Endothelial cell (in vitro differentiated cells): ENCODE measurements at regions not wholly inside any gene's neighbourhood (a gene's known extent, or its start where the extent isn't known, plus 50 kb on each side); places are given as distances from the start of the nearest gene placed in this dataset.

Experiments used
- DNase-seq: peaks from one replicate; pipeline ENCODE4 v3.0.0; 2021; ENCODE audit warnings: low spot score
- H3K27ac Mint-ChIP-seq: one replicate; pipeline ENCODE4 v1.8.0; 2021; ENCODE audit warnings: mixed read lengths, inconsistent platforms; ENCODE audit not compliant: unreplicated experiment
- H3K27me3 Mint-ChIP-seq: one replicate; pipeline ENCODE4 v1.8.0; 2021; ENCODE audit warnings: mild to moderate bottlenecking, moderate library complexity, mixed read lengths, inconsistent platforms; ENCODE audit not compliant: unreplicated experiment
- H3K36me3 Mint-ChIP-seq: one replicate; pipeline ENCODE4 v1.8.0; 2021; ENCODE audit warnings: mild to moderate bottlenecking, low read depth, mixed read lengths, inconsistent platforms; ENCODE audit not compliant: unreplicated experiment
- H3K4me1 Mint-ChIP-seq: one replicate; pipeline ENCODE4 v1.8.0; 2021; ENCODE audit warnings: mild to moderate bottlenecking, mixed read lengths, inconsistent platforms; ENCODE audit not compliant: unreplicated experiment
- H3K4me3 Mint-ChIP-seq: one replicate; pipeline ENCODE4 v1.8.0; 2021; ENCODE audit warnings: mild to moderate bottlenecking, mixed read lengths, inconsistent platforms; ENCODE audit not compliant: unreplicated experiment
- H3K9me3 Mint-ChIP-seq: one replicate; pipeline ENCODE4 v1.8.0; 2021; ENCODE audit warnings: mixed read lengths, inconsistent platforms; ENCODE audit not compliant: unreplicated experiment
- CTCF ChIP-seq: fragments of 200-600 bp; sonication (generic); IDR thresholded peaks from one replicate; pipeline ENCODE4 v1.5.0; 2021; ENCODE audit warnings: antibody characterized with exemption; ENCODE audit not compliant: unreplicated experiment

- Mint-ChIP-seq H3K27ac (no peak overlapping the region), H3K4me3 (no peak overlapping the region), H3K27me3 (no peaks in the 10 kb centered on the region), H3K4me1 (peaks cover 2% of the 10 kb centered on the region), H3K36me3 (no peaks in the 10 kb centered on the region), H3K9me3 (no peaks in the 10 kb centered on the region)
- no peak for TF ChIP-seq CTCF
- DNase-seq, result no peak
Measured at GRCh38 chr17:72021417-72022041, 99.3 kb upstream of the SOX9 start.

GRCh38 chr17:72022328-72023275, 98.2 kb upstream of the SOX9 start:
- Mint-ChIP-seq H3K4me1 (peaks cover 4% of the 10 kb centered on the region), H3K9me3 (no peaks in the 10 kb centered on the region), H3K27ac (no peak overlapping the region), H3K27me3 (no peaks in the 10 kb centered on the region), H3K36me3 (no peaks in the 10 kb centered on the region), H3K4me3 (no peak overlapping the region)
- no peak for TF ChIP-seq CTCF
- DNase-seq, result no peak

GRCh38 chr17:72024457-72024856, 96.4 kb upstream of the SOX9 start:
- no peak overlapping the region for H3K4me3 Mint-ChIP-seq
- no peak overlapping the region for H3K27ac Mint-ChIP-seq
- H3K9me3 Mint-ChIP-seq, result no peaks in the 10 kb centered on the region
- no peaks in the 10 kb centered on the region for H3K27me3 Mint-ChIP-seq
- H3K4me1 Mint-ChIP-seq, result peaks cover 14% of the 10 kb centered on the region
- TF ChIP-seq CTCF, result no peak
- no peak for DNase-seq
- no peaks in the 10 kb centered on the region for H3K36me3 Mint-ChIP-seq

- no peaks in the 10 kb centered on the region for H3K27me3 Mint-ChIP-seq
- H3K27ac Mint-ChIP-seq, result no peak overlapping the region
- H3K4me1 Mint-ChIP-seq, result peaks cover 21% of the 10 kb centered on the region
- no peak for TF ChIP-seq CTCF
- no peak for DNase-seq
- H3K36me3 Mint-ChIP-seq, result no peaks in the 10 kb centered on the region
- H3K4me3 Mint-ChIP-seq, result no peak overlapping the region
- H3K9me3 Mint-ChIP-seq, result no peaks in the 10 kb centered on the region
Measured at GRCh38 chr17:72025113-72025512, 95.7 kb upstream of the SOX9 start.
